ENCODE measurements at regions not wholly inside any gene's neighbourhood (a gene's known extent, or its start where the extent isn't known, plus 50 kb on each side); places are given as distances from the start of the nearest gene placed in this dataset.

- TF ChIP-seq POLR2A (IDR thresholded peaks at IDR 0.05), result no peak
- no peak for TF ChIP-seq CTCF (IDR thresholded peaks at IDR 0.05)
- Histone ChIP-seq H3K9me3 (no peaks in the 10 kb centered on the region), H3K36me3 (ENCODE audit: low read depth, missing control alignments) (no peaks in the 10 kb centered on the region), H3K27ac (no peak overlapping the region), H3K4me3 (no peak overlapping the region), H3K4me1 (no peaks in the 10 kb centered on the region), H3K27me3 (no peaks in the 10 kb centered on the region)
- intact Hi-C loops (cut with DNase I; ENCODE audit: low total_unique reads), result loop anchor here (10.0 kb wide), 2 partner anchors 234 to 814 kb away; no protein-coding TSS in a partner anchor
- WGBS, 2 donors, result 95 to 96% methylated on average over 1 of the region's 1 CpG
- no peak for DNase-seq
These were observed 59.8 kb upstream of the ARMC2 start for GRCh38 chr6:108788416-108788815.

GRCh38 chr6:108789475-108789874 is 58.7 kb upstream of the ARMC2 start:
- Histone ChIP-seq H3K9me3 (no peaks in the 10 kb centered on the region), H3K4me1 (no peaks in the 10 kb centered on the region), H3K27ac (no peak overlapping the region), H3K4me3 (no peak overlapping the region), H3K36me3 (ENCODE audit: low read depth, missing control alignments) (no peaks in the 10 kb centered on the region), H3K27me3 (no peaks in the 10 kb centered on the region)
- intact Hi-C loops (cut with DNase I; ENCODE audit: low total_unique reads), result loop anchor here (10.0 kb wide), 2 partner anchors 235 to 815 kb away; no protein-coding TSS in a partner anchor
- 88 to 91% methylated on average over 1 of the region's 1 CpG for WGBS, 2 donors
- TF ChIP-seq POLR2A (IDR thresholded peaks at IDR 0.05) (no peak), CTCF (IDR thresholded peaks at IDR 0.05) (no peak)
- no peak for DNase-seq

- no peak overlapping the region for H3K27ac ChIP-seq
- H3K36me3 ChIP-seq (ENCODE audit: low read depth, missing control alignments), result no peaks in the 10 kb centered on the region
- no peaks in the 10 kb centered on the region for H3K9me3 ChIP-seq
- no peak for DNase-seq
- TF ChIP-seq POLR2A (IDR thresholded peaks at IDR 0.05), result no peak
- no peak for TF ChIP-seq CTCF (IDR thresholded peaks at IDR 0.05)
- no peak overlapping the region for H3K4me3 ChIP-seq
- intact Hi-C loops (cut with DNase I; ENCODE audit: low total_unique reads), result no loop called here
- no peaks in the 10 kb centered on the region for H3K4me1 ChIP-seq
- H3K27me3 ChIP-seq, result no peaks in the 10 kb centered on the region
These were observed 56.5 kb upstream of the ARMC2 start for GRCh38 chr6:108791700-108792099.

GRCh38 chr6:108793516-108794251 is 54.5 kb upstream of the ARMC2 start:
- Histone ChIP-seq H3K36me3 (ENCODE audit: low read depth, missing control alignments) (no peaks in the 10 kb centered on the region), H3K9me3 (no peaks in the 10 kb centered on the region), H3K27me3 (no peaks in the 10 kb centered on the region), H3K4me1 (no peaks in the 10 kb centered on the region), H3K27ac (no peak overlapping the region), H3K4me3 (no peak overlapping the region)
- intact Hi-C loops (cut with DNase I; ENCODE audit: low total_unique reads), result no loop called here
- 89 to 93% methylated on average over 5 of the region's 5 CpGs for WGBS, 2 donors
- no peak for TF ChIP-seq POLR2A (IDR thresholded peaks at IDR 0.05)
- TF ChIP-seq CTCF (IDR thresholded peaks at IDR 0.05), result no peak
- DNase-seq, result no peak

GRCh38 chr6:108795122-108795521 is 53.1 kb upstream of the ARMC2 start:
- DNase-seq, result no peak
- 91 to 94% methylated on average over 3 of the region's 3 CpGs for WGBS, 2 donors
- TF ChIP-seq POLR2A (IDR thresholded peaks at IDR 0.05) (no peak), CTCF (IDR thresholded peaks at IDR 0.05) (no peak)
- Histone ChIP-seq H3K4me1 (no peaks in the 10 kb centered on the region), H3K36me3 (ENCODE audit: low read depth, missing control alignments) (no peaks in the 10 kb centered on the region), H3K9me3 (no peaks in the 10 kb centered on the region), H3K4me3 (no peak overlapping the region), H3K27ac (no peak overlapping the region), H3K27me3 (no peaks in the 10 kb centered on the region)
- intact Hi-C loops (cut with DNase I; ENCODE audit: low total_unique reads), result no loop called here

All from testis (tissue), 2 donors.